Panc1 (cell line): ENCODE measurements at regions not wholly inside any gene's neighbourhood (a gene's known extent, or its start where the extent isn't known, plus 50 kb on each side); places are given as distances from the start of the nearest gene placed in this dataset.

Experiments
- POLR2AphosphoS5 ChIP-seq: IDR thresholded peaks from 2 replicates; pipeline ENCODE4 v1.6.1; 2012; ENCODE audit warnings: mild to moderate bottlenecking, low read depth, low read length, moderate library complexity
- SIN3A ChIP-seq: IDR thresholded peaks from 2 replicates; pipeline ENCODE4 v1.6.1; 2012; ENCODE audit warnings: low read depth, mild to moderate bottlenecking, low read length, moderate library complexity, borderline replicate concordance; ENCODE audit not compliant: insufficient read depth
- TF ChIP-seq, protein P1 (sequence below): fragments of 450-650 bp; IDR thresholded peaks from 2 replicates; pipeline ENCODE4 v1.5.1; 2017; ENCODE audit warnings: mild to moderate bottlenecking

DNA sequence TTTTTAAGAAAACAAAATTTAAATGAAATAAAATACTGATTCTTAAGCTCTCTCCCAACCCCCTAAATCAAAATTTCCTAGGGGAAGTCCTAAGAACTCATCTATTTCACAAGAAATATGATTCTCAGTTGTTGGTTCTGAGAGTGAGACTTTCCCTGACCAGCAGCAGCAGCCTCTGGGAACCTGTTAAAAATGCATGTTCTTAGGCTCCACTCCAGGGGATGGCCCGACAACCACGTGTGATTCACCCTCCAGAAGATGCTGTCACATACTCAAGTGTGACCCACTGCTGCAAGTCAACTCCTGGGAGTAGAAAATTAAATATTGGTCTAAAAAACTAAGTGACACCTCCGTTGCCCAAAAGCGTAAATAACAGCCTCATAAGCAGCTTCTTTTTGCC is 343.2 kb upstream of the NR2F2 start:
- TF ChIP-seq, protein P1, sequence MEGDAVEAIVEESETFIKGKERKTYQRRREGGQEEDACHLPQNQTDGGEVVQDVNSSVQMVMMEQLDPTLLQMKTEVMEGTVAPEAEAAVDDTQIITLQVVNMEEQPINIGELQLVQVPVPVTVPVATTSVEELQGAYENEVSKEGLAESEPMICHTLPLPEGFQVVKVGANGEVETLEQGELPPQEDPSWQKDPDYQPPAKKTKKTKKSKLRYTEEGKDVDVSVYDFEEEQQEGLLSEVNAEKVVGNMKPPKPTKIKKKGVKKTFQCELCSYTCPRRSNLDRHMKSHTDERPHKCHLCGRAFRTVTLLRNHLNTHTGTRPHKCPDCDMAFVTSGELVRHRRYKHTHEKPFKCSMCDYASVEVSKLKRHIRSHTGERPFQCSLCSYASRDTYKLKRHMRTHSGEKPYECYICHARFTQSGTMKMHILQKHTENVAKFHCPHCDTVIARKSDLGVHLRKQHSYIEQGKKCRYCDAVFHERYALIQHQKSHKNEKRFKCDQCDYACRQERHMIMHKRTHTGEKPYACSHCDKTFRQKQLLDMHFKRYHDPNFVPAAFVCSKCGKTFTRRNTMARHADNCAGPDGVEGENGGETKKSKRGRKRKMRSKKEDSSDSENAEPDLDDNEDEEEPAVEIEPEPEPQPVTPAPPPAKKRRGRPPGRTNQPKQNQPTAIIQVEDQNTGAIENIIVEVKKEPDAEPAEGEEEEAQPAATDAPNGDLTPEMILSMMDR: no peak
- TF ChIP-seq POLR2AphosphoS5: no peak
- TF ChIP-seq SIN3A: no peak
